ENCODE measurements at regions not wholly inside any gene's neighbourhood (a gene's known extent, or its start where the extent isn't known, plus 50 kb on each side); places are given as distances from the start of the nearest gene placed in this dataset.

DNA sequence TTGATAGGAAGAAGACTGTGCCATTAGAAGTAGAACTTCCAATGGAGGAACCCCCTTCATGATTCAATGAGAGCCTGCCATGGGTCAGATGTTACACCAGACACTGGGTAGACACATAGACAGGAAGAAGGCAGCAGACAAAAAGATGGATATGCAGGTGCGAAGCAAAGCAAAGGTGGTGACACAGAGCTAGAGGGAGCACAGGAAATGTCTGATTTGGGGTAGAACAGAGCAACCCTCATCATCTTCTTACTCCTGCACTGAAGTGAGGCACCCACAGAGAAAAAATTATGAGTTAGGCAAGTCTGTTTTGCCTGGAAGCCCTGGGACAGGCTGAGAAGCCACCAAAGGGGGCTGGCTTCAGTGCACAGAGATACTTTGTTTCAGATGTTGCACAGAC, 240.2 kb downstream of the ANAPC1 start:
- H3K4me1 Mint-ChIP-seq (ENCODE audit: insufficient read depth, unreplicated experiment) = peaks cover 12% of the 10 kb centered on the region
- peaks cover 21% of the 10 kb centered on the region for H3K9me3 Mint-ChIP-seq (ENCODE audit: unreplicated experiment)
- BruUV-seq (replicated peaks) = no TSS peak
- TF ChIP-seq CTCF (IDR thresholded peaks at IDR 0.05; ENCODE audit: unreplicated experiment) = no peak
- H3K27ac Mint-ChIP-seq (ENCODE audit: low read depth, unreplicated experiment) = no peak overlapping the region
- no peaks in the 10 kb centered on the region for H3K36me3 Mint-ChIP-seq (ENCODE audit: insufficient read depth, unreplicated experiment)
- intact Hi-C loops (cut with micrococcal nuclease) = no loop called here
- no peak overlapping the region for H3K4me3 Mint-ChIP-seq (ENCODE audit: unreplicated experiment)
- DNase-seq (ENCODE audit: unreplicated experiment) = no peak
- ChIA-PET POLR2A (interaction anchor here (0.7 kb wide), 1 partner anchor 55 kb away, joined by 3 read pairs; no protein-coding TSS in a partner anchor), CTCF (interaction anchor here (1.0 kb wide), 1 partner anchor 17 kb away, joined by 3 read pairs; no protein-coding TSS in a partner anchor)
- H3K27me3 Mint-ChIP-seq (ENCODE audit: insufficient read depth, unreplicated experiment) = no peaks in the 10 kb centered on the region

DNA sequence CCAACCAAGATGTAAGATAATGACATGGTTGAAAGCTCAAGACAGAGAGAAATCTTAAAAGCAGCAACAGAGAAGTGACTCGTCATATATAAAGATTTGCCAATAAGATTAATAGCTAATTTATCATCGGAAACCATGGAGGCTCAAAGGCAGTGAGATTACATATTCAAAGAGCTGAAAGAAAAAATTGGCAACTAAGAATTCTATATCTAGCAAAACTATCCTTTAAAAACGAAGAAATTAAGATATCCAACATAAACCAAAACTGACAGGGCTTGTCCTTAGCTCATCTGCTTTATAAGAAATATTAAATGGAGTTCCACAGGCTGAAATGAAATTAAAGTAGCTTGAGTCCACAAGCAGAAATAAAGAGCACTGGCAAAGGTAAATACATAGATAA, 236.6 kb downstream of the ANAPC1 start:
- ChIA-PET POLR2A (interaction anchor here (4.4 kb wide), 1 partner anchor 12 kb away, joined by 26 read pairs; no protein-coding TSS in a partner anchor), CTCF (interaction anchor here (0.6 kb wide), 1 partner anchor 835 kb away, joined by 3 read pairs; no protein-coding TSS in a partner anchor)

GRCh38 chr2:111652038-111652437, 232.0 kb downstream of the ANAPC1 start:
- POLR2A ChIA-PET = interaction anchor here (0.7 to 1.1 kb wide), 7 partner anchors 8 to 267 kb away, joined by 3 to 4 read pairs (median 3); no protein-coding TSS in a partner anchor

More for the DNA sequence above, 236.6 kb downstream of the ANAPC1 start:
- H3K27ac Mint-ChIP-seq (ENCODE audit: low read depth, unreplicated experiment) = no peak overlapping the region
- H3K9me3 Mint-ChIP-seq (ENCODE audit: unreplicated experiment) = peaks cover 13% of the 10 kb centered on the region
- peaks cover 5% of the 10 kb centered on the region for H3K4me1 Mint-ChIP-seq (ENCODE audit: insufficient read depth, unreplicated experiment)
- no peaks in the 10 kb centered on the region for H3K36me3 Mint-ChIP-seq (ENCODE audit: insufficient read depth, unreplicated experiment)
- no peaks in the 10 kb centered on the region for H3K27me3 Mint-ChIP-seq (ENCODE audit: insufficient read depth, unreplicated experiment)
- no peak overlapping the region for H3K4me3 Mint-ChIP-seq (ENCODE audit: unreplicated experiment)
- no peak for TF ChIP-seq CTCF (IDR thresholded peaks at IDR 0.05; ENCODE audit: unreplicated experiment)
- DNase-seq (ENCODE audit: unreplicated experiment) = no peak
- BruUV-seq (replicated peaks) = no TSS peak
- intact Hi-C loops (cut with micrococcal nuclease) = no loop called here

GRCh38 chr2:111652681-111653080, 231.3 kb downstream of the ANAPC1 start:
- BruUV-seq (replicated peaks) = no TSS peak
- CTCF ChIA-PET = no interaction called here
- Mint-ChIP-seq H3K27me3 (ENCODE audit: insufficient read depth, unreplicated experiment) (no peaks in the 10 kb centered on the region), H3K27ac (ENCODE audit: low read depth, unreplicated experiment) (no peak overlapping the region), H3K36me3 (ENCODE audit: insufficient read depth, unreplicated experiment) (no peaks in the 10 kb centered on the region), H3K4me1 (ENCODE audit: insufficient read depth, unreplicated experiment) (peaks cover 15% of the 10 kb centered on the region), H3K4me3 (ENCODE audit: unreplicated experiment) (no peak overlapping the region), H3K9me3 (ENCODE audit: unreplicated experiment) (no peaks in the 10 kb centered on the region)
- POLR2A ChIA-PET = interaction anchor here (0.9 to 1.1 kb wide), 3 partner anchors 10 to 28 kb away, joined by 3 read pairs; no protein-coding TSS in a partner anchor
- DNase-seq (ENCODE audit: unreplicated experiment) = no peak
- intact Hi-C loops (cut with micrococcal nuclease) = no loop called here
- no peak for TF ChIP-seq CTCF (IDR thresholded peaks at IDR 0.05; ENCODE audit: unreplicated experiment)

More at GRCh38 chr2:111652038-111652437, 232.0 kb downstream of the ANAPC1 start:
- no peak overlapping the region for H3K27ac Mint-ChIP-seq (ENCODE audit: low read depth, unreplicated experiment)
- CTCF ChIA-PET = no interaction called here
- TF ChIP-seq CTCF (IDR thresholded peaks at IDR 0.05; ENCODE audit: unreplicated experiment) = no peak
- intact Hi-C loops (cut with micrococcal nuclease) = no loop called here
- DNase-seq (ENCODE audit: unreplicated experiment) = peak; percentile 41
- BruUV-seq (replicated peaks) = no TSS peak
- H3K36me3 Mint-ChIP-seq (ENCODE audit: insufficient read depth, unreplicated experiment) = no peaks in the 10 kb centered on the region
- H3K9me3 Mint-ChIP-seq (ENCODE audit: unreplicated experiment) = peaks cover 2% of the 10 kb centered on the region
- peaks cover 9% of the 10 kb centered on the region for H3K4me1 Mint-ChIP-seq (ENCODE audit: insufficient read depth, unreplicated experiment)
- H3K4me3 Mint-ChIP-seq (ENCODE audit: unreplicated experiment) = no peak overlapping the region
- no peaks in the 10 kb centered on the region for H3K27me3 Mint-ChIP-seq (ENCODE audit: insufficient read depth, unreplicated experiment)

All from MCF 10A (cell line).